ENCODE measurements at regions not wholly inside any gene's neighbourhood (a gene's known extent, or its start where the extent isn't known, plus 50 kb on each side); places are given as distances from the start of the nearest gene placed in this dataset.
"Not testable (repeated sequence)": the region's sequence is repeated elsewhere in the genome, so short reads cannot be mapped to it uniquely, and the experiment has no call there.

- DNase-seq = not testable (repeated sequence)
Observed at GRCh38 chr20:50451792-50452425, 58.3 kb upstream of the PTPN1 start.

GRCh38 chr20:50453533-50454244 is 56.5 kb upstream of the PTPN1 start:
- DNase-seq = no peak

- DNase-seq = not testable (repeated sequence)
Observed at GRCh38 chr20:50455245-50455644, 54.9 kb upstream of the PTPN1 start.

GRCh38 chr20:50455656-50456451 is 54.3 kb upstream of the PTPN1 start:
- DNase-seq = peak; percentile 33 to 47

- no peak for DNase-seq
Observed at GRCh38 chr20:50456452-50457324, 53.5 kb upstream of the PTPN1 start.

- no peak for DNase-seq
Observed at GRCh38 chr20:50459124-50459918, 50.9 kb upstream of the PTPN1 start.

- DNase-seq = no peak
Observed at GRCh38 chr20:50460115-50460607, 50.0 kb upstream of the PTPN1 start.
